GM12878 (cell line): ENCODE measurements at regions not wholly inside any gene's neighbourhood (a gene's known extent, or its start where the extent isn't known, plus 50 kb on each side); places are given as distances from the start of the nearest gene placed in this dataset.

Experiments
- BRCA1 ChIP-seq: IDR thresholded peaks from 2 replicates; pipeline ENCODE4 v1.6.1; 2011; ENCODE audit warnings: low read depth, low read length, improper control_type of control experiment
- CHD1 ChIP-seq: IDR thresholded peaks from 2 replicates; pipeline ENCODE4 v1.6.1; 2012; ENCODE audit warnings: low read depth, low read length, improper control_type of control experiment
- CHD2 ChIP-seq: IDR thresholded peaks from 2 replicates; pipeline ENCODE4 v1.6.1; 2011; ENCODE audit warnings: low read depth, low read length, improper control_type of control experiment, borderline replicate concordance
- MYC ChIP-seq: IDR thresholded peaks from 2 replicates; pipeline ENCODE4 v1.6.1; 2011; ENCODE audit warnings: mild to moderate bottlenecking, low read length, moderate library complexity, inconsistent platforms; ENCODE audit not compliant: insufficient read depth, insufficient replicate concordance, insufficient read length, severe bottlenecking
- NR2C2 ChIP-seq: IDR thresholded peaks from 2 replicates; pipeline ENCODE4 v1.6.1; 2011; ENCODE audit warnings: borderline replicate concordance, low read depth; ENCODE audit not compliant: control insufficient read depth, insufficient read length
- PML ChIP-seq: IDR thresholded peaks from 2 replicates; pipeline ENCODE4 v1.6.1; 2012; ENCODE audit warnings: low read length, inconsistent platforms
- POLR2A ChIP-seq: IDR thresholded peaks from 2 replicates; pipeline ENCODE4 v1.6.1; 2011; ENCODE audit warnings: low read depth, mild to moderate bottlenecking, low read length
- POLR2AphosphoS2 ChIP-seq: IDR thresholded peaks from 2 replicates; pipeline ENCODE4 v1.6.1; 2011; ENCODE audit warnings: low read depth, mild to moderate bottlenecking, low read length, improper control_type of control experiment, moderate library complexity
- POLR2AphosphoS5 ChIP-seq: IDR thresholded peaks from 2 replicates; pipeline ENCODE4 v1.6.1; 2011; ENCODE audit warnings: mild to moderate bottlenecking, low read length, inconsistent platforms
- RB1 ChIP-seq: fragments of 450-650 bp; formaldehyde crosslinking; IDR thresholded peaks from 2 replicates; pipeline ENCODE4 v1.6.1; 2017; ENCODE audit warnings: mild to moderate bottlenecking, borderline replicate concordance
- RFX5 ChIP-seq: IDR thresholded peaks from 2 replicates; pipeline ENCODE4 v1.6.1; 2011; ENCODE audit warnings: low read depth, low read length, improper control_type of control experiment
- SUZ12 ChIP-seq: fragments of 200-600 bp; sonication (generic); IDR thresholded peaks from one replicate; pipeline ENCODE4 v1.6.1; 2018; ENCODE audit warnings: antibody characterized with exemption, mild to moderate bottlenecking; ENCODE audit not compliant: unreplicated experiment
- WRNIP1 ChIP-seq: IDR thresholded peaks from 2 replicates; pipeline ENCODE4 v1.6.1; 2011; ENCODE audit warnings: low read depth, low read length, improper control_type of control experiment, borderline replicate concordance
- YBX1 ChIP-seq: fragments of 450-650 bp; IDR thresholded peaks from 2 replicates; pipeline ENCODE4 v1.6.1; 2016; ENCODE audit warnings: antibody characterized with exemption
- TF ChIP-seq, protein P1 (sequence below): fragments of 450-650 bp; conservative IDR thresholded peaks from 2 replicates; pipeline ENCODE4 v1.6.1; 2017; ENCODE audit warnings: mild to moderate bottlenecking, moderate library complexity
- TF ChIP-seq, protein P2 (sequence below): fragments of 450-650 bp; IDR thresholded peaks from 2 replicates; pipeline ENCODE4 v1.6.1; 2018; ENCODE audit warnings: borderline replicate concordance, mild to moderate bottlenecking; ENCODE audit not compliant: partially characterized antibody

DNA sequence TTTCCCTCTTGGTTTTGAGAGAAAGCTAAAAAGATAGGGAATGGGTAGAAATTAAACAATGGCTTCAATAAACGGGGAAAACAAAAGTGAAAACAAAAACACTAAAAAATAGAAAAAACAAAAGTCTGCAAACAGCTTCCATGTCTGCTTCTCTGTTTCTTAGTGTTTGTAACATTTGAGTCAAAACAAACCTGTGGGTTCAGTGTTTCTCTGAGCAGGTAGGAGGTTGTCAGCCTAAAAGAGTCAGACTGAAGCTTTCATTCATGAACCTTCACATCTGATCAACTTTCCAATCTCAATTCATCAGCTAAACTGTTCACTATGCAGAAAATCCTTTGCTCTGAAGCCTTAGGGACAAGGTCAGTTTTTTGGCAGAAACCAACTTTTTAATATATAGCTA, 102.5 kb upstream of the ADAMTS16 start (continued):
- TF ChIP-seq MYC (no peak), WRNIP1 (no peak), POLR2AphosphoS5 (no peak), RB1 (no peak), PML (no peak), YBX1 (no peak), POLR2AphosphoS2 (no peak), RFX5 (no peak), SUZ12 (no peak), CHD1 (no peak), POLR2A (no peak), CHD2 (no peak), BRCA1 (no peak), NR2C2 (no peak)
- TF ChIP-seq, protein P1, sequence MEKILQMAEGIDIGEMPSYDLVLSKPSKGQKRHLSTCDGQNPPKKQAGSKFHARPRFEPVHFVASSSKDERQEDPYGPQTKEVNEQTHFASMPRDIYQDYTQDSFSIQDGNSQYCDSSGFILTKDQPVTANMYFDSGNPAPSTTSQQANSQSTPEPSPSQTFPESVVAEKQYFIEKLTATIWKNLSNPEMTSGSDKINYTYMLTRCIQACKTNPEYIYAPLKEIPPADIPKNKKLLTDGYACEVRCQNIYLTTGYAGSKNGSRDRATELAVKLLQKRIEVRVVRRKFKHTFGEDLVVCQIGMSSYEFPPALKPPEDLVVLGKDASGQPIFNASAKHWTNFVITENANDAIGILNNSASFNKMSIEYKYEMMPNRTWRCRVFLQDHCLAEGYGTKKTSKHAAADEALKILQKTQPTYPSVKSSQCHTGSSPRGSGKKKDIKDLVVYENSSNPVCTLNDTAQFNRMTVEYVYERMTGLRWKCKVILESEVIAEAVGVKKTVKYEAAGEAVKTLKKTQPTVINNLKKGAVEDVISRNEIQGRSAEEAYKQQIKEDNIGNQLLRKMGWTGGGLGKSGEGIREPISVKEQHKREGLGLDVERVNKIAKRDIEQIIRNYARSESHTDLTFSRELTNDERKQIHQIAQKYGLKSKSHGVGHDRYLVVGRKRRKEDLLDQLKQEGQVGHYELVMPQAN, result no peak
- TF ChIP-seq, protein P2, sequence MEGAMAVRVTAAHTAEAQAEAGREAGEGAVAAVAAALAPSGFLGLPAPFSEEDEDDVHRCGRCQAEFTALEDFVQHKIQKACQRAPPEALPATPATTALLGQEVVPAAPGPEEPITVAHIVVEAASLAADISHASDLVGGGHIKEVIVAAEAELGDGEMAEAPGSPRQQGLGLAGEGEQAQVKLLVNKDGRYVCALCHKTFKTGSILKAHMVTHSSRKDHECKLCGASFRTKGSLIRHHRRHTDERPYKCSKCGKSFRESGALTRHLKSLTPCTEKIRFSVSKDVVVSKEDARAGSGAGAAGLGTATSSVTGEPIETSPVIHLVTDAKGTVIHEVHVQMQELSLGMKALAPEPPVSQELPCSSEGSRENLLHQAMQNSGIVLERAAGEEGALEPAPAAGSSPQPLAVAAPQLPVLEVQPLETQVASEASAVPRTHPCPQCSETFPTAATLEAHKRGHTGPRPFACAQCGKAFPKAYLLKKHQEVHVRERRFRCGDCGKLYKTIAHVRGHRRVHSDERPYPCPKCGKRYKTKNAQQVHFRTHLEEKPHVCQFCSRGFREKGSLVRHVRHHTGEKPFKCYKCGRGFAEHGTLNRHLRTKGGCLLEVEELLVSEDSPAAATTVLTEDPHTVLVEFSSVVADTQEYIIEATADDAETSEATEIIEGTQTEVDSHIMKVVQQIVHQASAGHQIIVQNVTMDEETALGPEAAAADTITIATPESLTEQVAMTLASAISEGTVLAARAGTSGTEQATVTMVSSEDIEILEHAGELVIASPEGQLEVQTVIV, result no peak
